Epidermal melanocyte (primary cell): ENCODE measurements at regions not wholly inside any gene's neighbourhood (a gene's known extent, or its start where the extent isn't known, plus 50 kb on each side); places are given as distances from the start of the nearest gene placed in this dataset.
"Not testable (repeated sequence)": the region's sequence is repeated elsewhere in the genome, so short reads cannot be mapped to it uniquely, and the experiment has no call there.

Source experiments
- DNase-seq: peaks from one replicate; pipeline ENCODE4 v3.0.0; 2011; ENCODE audit warnings: low spot score; ENCODE audit not compliant: insufficient read length

GRCh38 chr18:30709595-30709994 is 332.9 kb downstream of the DSC3 start:
- no peak for DNase-seq

DNA sequence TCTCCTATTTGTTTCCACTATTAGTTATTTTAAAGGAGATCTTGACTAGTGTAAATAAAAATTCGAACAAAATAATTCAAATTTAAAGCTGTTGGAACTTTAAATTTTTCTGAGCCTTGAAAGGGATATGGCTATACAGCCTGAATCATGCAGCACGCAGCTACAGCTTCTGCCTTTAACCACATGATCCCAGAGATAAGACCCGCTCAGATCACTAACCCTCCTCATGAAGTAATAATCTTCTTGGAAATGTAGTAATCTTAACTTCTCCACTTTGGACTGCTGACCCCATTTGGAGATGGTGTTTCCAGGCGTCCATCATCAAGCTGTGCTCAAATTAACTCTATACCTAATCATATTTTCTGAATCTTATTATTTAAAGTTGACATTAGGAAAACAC is 336.6 kb downstream of the DSC3 start:
- no peak for DNase-seq

DNA sequence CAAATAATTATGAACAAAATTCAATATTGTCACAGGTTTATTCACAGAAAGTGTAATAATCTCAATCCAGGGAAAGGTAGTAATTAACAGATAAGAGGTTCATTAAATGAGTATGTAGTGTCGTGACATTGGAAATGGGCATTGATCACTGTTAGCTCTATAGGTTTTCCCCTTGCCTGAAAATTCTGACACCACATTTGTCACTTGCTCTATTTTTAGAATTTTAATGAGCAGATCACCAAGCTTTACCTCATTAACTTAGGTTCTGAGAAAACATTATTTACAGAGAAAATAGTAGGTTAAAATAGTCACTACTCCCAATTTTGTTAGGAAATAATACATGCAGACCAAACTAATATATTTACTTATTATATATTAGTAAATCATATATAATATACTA is 344.0 kb downstream of the DSC3 start:
- DNase-seq: no peak

DNA sequence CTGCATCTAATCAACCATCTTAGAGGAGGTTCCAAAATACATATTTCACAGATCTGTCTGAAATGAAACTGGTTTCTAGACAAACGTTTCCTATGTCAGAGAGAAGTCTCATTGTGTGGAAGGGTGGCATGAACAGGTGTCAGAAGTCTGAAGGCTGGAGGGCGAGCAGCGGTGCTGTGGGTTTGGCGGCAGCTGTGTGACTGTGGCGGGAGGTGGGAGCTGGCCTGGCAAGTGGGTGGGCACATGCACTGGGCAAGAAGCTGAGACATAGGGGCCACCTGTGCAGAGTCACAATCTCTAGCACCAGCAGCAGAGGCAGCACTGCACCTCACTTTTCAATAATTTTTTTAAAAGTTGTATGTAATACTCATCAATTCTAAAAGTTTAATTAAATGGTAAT is 346.3 kb downstream of the DSC3 start:
- no peak for DNase-seq

- DNase-seq: no peak
Observed at GRCh38 chr18:30694773-30695172, 347.8 kb downstream of the DSC3 start.

- DNase-seq: no peak
Observed at GRCh38 chr18:30689216-30689615, 353.3 kb downstream of the DSC3 start.

DNA sequence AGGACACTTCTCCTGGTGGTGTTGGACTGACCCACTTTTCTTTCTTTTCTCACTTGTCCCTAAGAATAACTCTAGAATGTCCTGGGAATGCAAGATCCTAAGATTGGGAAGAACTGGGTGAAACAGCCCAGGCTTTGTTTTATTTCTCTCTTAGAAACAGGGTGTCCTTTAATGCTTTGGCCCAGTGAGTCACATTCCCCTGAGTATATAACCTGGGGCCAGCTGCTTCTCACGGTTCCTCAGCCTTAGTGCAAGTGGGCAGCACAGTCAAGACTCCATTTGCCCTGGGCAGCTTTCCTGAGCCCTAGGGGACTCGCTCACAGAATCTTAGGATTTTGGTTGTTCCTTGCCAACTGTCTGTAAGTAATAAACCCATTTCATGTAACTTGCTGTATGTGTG is 355.0 kb downstream of the DSC3 start:
- no peak for DNase-seq

GRCh38 chr18:30684825-30685481 is 357.6 kb downstream of the DSC3 start:
- no peak for DNase-seq

GRCh38 chr18:30683836-30684235 is 358.7 kb downstream of the DSC3 start:
- no peak for DNase-seq

- no peak for DNase-seq
Observed at GRCh38 chr18:30682672-30683071, 359.9 kb downstream of the DSC3 start.

DNA sequence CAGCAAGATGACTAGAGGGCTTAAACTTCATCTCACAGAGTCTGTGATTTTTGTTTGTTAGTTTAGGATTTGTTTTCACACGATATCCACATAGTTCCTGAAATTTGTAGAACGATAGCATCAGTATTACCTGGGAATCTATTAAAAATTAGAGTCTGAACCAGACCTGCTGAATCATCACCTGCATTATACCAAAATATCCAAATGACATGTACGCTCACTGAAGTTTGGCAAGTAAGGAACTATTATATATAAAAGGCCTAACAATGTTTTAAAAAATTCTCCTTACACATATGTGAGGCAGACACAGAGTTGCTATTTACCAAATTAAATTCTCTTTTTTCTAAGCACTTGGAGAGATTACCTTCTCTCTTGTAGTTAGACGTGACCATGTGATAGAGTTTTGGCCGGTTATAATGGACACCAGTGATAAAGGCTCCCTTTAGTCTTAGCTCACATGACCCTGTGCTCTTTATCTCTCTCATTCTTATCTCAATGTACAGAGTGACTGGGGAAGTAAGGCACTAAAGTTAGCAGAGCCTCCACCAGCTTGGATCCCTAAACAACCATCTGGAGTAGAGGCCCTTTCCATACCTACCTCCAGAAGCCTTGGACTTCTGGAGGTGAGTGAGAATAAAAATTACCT is 363.1 kb downstream of the DSC3 start:
- no peak for DNase-seq

GRCh38 chr18:30677813-30678212 is 364.7 kb downstream of the DSC3 start:
- not testable (repeated sequence) for DNase-seq

- no peak for DNase-seq
Observed at GRCh38 chr18:30676053-30676480, 366.5 kb downstream of the DSC3 start.

DNA sequence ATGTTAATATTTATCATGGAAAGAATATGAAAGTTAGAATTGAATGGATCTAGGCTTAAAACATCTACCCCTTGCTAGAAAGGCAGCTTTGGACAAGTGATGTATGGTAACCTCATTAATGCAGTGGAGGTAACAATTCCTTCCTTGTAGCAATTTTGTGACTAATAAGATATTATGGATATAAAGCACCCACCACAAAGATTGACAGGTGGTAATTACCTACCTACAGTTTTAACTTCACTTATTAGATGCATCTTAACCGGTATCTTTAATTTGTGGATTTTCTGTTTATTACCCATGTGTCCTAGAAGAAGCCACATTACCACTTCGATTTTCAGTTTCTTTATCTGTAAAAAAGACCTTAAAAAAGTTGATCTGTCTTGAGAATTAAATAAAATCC is 367.0 kb downstream of the DSC3 start:
- no peak for DNase-seq

GRCh38 chr18:30675072-30675471 is 367.5 kb downstream of the DSC3 start:
- no peak for DNase-seq

DNA sequence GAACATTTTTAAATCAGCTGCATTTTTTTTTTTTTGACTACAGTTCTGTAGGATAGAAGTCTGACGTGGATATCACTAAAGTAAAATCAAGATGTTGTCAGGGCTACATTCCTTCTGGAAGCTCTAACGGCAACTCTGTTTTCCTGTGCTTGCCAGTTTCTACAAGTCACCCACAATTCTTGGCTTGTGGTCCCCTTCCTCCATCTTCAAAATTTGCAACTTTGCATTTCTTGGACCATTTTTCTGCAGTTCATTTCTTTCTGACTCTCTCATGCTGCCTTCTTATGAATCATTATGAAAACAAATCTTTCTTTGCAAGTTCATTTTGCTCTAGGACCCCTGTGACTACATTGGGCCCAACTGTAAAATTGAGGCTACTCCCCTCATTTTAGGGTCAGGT is 367.9 kb downstream of the DSC3 start:
- DNase-seq: no peak

- not testable (repeated sequence) for DNase-seq
Observed at GRCh38 chr18:30672439-30672838, 370.1 kb downstream of the DSC3 start.

DNA sequence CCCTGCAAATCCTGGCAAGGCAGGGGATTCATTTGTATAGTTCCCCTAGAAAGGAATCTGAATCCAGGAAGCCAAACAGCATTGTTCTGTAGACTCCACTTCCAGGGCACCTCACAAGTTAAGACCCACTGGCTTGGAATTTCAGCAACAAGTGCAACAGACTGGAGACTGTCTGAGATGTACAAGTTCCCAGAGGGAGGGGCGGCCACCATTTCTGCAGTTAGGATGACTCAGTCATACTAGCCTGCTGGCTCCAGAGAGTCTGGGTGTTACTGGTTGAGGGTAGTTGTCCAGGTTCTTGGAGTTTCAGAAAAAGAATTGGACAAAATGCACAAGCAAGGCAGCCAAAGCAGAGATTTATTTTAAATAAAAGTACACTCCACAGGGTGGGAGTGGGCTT is 384.2 kb downstream of the DSC3 start:
- DNase-seq: no peak

DNA sequence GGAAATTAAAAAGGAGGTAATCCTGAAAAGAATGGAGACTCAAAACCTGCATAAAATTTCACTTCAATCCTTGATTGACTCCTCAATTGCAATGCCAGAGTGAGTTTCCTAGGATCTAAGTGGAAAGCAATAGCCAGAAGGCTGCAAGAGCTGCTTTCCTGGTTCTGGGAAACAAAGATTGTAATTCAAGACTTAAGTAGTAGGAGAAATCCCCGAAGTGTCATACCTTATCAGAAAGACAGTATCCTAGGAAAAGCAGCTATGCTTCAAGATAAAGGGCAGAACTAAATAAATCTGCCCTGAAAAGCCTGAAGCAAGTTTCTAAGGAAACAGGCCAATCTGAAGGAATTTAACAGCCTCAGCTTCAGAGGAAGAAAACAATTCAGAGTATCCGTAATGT is 390.2 kb downstream of the DSC3 start:
- DNase-seq: no peak

DNA sequence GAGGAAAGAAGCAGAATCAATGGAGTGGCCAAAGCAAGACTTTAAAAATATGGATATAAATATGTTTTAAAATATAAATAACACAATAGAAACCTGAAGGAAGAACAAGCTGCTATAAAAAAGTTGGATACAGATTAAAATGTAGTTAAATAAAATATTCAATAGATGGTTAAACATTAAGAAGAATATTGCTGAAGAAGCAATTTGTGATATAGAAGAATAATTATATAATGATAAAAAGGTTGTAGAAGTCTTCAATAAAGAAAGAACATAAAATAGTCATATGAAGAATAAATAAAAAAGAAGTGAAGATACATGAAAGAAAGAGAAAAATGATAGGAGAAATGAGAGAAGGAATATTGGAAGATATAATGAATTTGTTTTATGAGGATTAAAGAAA is 392.0 kb downstream of the DSC3 start:
- DNase-seq: no peak

GRCh38 chr18:30644158-30644557 is 398.4 kb downstream of the DSC3 start:
- DNase-seq: no peak

- no peak for DNase-seq
Observed at GRCh38 chr18:30639361-30639760, 403.2 kb downstream of the DSC3 start.

GRCh38 chr18:30634249-30634648 is 408.3 kb downstream of the DSC3 start:
- no peak for DNase-seq
